ENCODE measurements at regions not wholly inside any gene's neighbourhood (a gene's known extent, or its start where the extent isn't known, plus 50 kb on each side); places are given as distances from the start of the nearest gene placed in this dataset.

DNA sequence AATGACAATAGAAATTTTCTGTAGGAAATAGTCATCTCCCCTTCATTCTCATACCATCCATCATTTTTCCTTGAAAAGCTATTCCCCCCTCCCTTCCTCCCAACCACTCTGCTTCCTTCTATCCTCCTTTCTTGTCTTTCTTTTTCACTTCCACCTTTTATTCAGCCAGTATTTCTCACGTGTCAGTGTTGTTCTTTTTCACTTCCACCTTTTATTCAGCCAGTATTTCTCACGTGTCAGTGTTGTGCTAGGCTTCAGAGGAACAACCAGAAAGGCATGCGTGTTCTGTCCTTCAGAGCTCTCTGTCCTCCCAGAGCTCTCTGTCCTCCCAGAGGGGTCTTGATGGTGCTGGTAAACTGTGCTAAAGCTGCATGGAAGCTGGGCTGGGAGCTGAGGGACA lies 419.6 kb downstream of the GADD45G start:
- DNase-seq (ENCODE audit: low read depth), result no peak

DNA sequence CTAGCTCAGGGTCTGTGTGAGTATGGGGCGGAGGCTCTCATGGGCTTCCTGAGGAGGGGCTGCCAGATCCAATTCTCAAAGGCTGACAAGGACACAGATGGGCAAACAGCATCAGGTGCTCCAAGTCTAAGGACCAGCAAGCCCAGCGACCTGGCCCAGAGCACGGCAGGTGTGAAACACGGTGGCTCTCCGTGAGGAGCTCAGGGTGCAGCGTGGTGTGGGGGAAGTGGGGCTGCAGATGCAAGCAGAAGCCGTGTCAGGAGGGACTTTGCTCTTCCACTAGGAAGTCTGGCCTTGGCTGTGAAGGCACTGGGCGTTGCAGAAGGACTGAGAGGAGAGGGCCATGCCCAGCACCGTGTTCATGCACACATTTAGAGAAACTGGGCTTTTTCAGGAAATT lies 420.0 kb downstream of the GADD45G start:
- DNase-seq (ENCODE audit: low read depth), result no peak

DNA sequence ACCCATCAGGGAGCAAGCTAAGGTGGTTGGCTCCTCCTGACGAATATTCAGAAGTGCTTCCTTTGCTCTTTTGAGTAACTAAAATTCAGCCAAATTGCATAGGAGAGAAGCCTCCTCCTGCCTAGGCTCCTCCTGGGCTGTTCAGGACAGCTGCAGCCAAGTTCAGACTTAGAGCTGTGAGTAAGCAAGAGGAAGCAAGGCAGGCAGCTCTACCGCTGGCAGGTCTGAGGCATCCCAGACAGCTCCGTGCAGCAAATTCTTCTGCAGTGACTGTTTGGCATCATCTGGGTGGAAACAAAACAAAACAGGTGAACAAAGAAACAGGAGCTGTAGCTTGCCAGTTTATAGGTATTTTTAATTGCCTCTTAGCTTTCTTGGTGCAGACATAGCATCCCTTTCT lies 421.0 kb downstream of the GADD45G start:
- DNase-seq (ENCODE audit: low read depth), result no peak

DNA sequence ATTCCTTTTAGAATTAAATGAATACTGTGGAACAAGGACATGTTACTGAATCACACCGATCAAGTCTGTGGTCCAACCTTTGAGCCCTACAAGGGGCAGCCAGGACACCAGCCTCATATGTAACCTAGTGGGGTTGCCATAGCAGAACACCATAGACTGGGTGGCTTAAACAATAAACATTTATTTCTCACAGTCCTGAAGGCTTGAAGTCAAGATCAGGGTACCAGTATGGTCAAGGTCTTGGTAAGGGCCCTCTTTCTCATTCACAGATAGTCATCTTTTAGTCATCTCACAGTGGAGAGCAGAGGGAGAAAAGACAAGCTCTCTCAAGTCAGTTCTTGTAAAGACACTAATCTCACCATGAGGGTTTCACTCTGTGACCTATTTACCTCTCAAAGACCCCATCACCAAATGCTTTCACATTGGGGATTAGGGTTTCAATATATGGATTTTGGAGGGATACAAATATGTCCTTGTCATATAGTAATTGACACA lies 422.5 kb downstream of the GADD45G start:
- DNase-seq (ENCODE audit: low read depth), result no peak

DNA sequence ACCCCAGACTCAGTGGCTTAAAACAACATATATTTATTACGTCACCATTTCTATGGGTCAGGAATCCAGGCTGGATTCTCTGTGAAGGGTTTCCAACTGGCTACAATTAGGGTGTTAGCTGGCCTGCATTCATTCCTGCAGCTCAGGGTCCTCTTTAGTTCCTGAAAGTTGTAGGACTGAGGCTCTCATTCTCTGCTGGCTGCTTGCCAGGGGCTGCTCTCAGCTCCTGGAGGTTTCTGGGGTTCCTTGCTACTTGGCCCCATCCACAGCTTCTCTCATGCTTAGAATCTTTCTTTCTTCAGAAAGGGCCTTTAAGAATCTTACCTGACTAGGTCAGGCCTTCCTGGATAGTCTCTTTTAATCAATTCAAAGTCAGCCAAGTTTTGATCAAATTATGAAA lies 424.6 kb downstream of the GADD45G start:
- DNase-seq (ENCODE audit: low read depth), result no peak

DNA sequence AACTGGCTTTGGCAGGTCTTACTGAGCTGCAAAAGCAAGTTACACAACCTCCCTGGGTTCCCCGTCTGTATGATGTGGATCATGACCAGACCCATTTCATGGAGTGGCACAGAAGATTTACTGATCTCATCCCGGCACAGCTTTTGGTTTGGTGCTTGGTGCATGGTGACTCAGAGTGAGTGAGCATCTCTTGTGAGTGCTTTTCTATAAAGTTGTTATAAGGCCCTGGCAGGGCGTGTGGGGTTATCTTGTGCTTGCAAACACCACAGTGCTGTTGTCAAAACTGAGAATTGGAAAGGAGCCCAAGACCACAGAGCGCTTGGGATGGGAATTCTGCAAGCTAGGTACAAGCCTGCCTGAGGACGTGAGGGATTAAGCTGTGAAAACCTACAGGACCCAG lies 425.2 kb downstream of the GADD45G start:
- DNase-seq (ENCODE audit: low read depth), result no peak

DNA sequence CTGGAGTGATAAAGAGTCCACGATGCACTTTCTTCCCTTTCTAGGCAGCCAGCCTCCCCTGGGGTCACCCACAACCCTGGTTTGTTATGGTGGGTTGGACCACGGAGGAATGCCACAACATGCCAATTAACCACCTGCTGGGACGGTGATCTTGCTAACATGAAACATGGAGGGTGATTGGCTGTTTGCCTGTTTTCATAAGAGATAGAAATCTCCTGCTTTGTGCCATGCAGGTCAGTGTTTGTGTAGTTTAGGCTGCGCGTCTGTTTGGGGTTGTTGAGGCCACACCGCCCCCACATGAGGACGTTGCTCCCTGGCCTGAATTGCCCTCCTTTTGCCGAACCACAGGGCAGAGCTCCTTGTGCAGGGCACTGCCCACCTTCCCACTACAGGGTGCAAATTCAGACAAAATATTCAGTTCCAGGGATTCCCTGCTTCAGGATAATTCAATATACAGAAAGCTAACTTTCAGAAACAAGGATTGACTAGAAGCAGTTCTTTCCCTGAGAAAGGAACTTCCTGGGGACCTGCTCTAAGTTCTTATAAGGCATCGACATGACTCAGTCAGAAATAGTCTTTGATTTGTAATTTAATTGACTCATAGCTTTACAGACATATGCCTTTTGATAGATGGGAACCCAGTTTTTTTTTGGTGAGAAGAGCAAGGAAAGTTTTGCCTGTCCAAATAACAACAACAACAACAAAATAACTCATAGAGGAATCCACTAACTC lies 427.6 kb downstream of the GADD45G start:
- no peak for DNase-seq (ENCODE audit: low read depth)

DNA sequence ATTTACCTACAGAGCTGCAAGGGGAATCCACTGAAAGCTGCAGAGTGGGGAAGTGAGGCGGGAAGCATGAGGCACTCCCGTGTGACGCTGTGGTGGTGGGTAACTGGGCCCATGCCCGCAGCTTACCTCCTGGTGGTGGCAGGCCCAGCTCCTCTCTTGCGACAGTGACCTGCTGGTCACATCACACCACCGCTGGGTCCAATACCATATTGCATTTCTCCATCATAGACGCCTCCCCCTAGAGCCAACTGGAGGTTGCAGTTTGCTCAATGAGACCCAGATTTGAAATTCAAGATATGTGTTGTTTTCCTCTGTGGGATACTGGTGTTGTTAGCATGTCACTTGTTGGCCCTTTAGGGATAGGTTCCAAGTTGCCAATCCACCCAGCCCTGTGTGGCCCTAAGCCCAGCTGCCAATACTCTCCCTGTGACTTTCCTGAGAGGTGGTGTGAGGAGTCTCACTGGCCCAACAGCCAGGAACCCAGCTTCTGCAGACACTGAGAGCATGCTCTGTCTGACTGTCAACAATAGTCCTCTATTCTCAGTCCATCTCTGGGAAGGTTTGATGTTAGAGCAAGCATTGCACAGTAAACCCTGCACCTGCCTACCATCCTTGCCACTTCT lies 428.3 kb downstream of the GADD45G start:
- no peak for DNase-seq (ENCODE audit: low read depth)

DNA sequence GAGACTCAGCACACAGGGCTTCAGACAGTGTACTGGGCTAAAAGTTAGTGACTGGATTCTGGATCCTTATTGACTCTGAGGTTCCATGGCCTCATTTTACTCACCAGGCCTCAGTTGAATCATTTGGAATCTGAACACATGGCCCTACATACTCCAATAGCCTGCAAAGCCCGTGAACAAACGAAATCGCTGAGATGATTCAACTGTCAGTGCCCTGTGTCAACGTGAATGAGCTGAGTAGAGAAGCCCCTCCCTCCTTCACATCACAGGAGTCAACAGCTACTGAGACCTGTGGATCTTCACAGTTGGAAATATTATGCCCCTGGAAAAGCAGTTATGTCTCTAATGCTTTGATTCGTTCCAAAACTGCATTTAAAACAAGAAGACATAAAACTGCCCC lies 429.3 kb downstream of the GADD45G start:
- no peak for DNase-seq (ENCODE audit: low read depth)

DNA sequence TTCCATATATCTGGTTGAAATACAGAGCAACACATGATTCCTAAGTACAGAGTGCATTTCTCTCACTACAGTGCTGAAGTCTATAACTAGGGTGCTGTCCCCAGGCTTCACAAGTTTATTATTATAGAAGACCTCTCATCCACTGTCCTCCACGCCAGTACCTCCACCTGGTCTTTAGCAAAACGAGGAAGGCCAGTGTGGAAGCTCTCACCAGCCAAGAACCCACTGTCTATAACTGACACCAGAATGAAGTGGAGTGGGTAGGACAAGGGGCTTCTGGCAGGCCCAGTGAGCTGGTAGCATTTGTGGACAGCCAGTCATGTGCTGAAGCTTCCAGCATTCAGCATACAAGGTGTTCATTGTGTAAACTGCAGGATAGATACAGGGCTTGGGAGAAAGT lies 430.7 kb downstream of the GADD45G start:
- no peak for DNase-seq (ENCODE audit: low read depth)

DNA sequence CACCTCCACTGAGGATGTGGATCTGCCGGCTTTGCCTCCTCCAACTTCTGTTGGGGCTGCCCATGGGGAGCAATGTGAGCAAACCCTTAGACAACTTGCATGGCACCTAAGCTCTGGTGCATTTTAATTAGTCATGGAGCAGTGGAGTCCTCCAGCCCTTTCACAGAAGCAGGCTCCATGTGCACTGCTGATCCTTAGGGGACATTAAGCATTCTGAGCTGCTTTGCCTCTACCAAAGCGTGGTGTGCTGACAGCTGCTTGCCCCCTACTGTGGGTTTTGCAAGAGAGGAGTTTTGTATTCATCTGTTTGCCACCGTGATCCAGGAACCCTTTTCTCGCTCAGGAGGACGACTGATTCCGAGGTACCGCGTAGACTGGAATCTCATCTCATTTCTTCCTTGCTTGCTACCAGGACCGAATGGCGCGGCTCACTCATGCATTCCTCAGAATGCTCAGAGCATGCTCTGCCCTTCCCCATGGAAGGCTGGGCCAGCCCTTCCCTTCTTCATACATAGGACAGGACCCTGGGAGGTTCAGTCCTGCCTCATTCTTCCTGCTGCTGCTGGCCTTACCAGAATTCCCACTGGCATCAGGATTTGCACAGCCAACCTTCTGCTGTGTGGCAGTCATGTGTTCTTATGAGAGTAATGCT lies 432.5 kb downstream of the GADD45G start:
- DNase-seq (ENCODE audit: low read depth), result no peak

DNA sequence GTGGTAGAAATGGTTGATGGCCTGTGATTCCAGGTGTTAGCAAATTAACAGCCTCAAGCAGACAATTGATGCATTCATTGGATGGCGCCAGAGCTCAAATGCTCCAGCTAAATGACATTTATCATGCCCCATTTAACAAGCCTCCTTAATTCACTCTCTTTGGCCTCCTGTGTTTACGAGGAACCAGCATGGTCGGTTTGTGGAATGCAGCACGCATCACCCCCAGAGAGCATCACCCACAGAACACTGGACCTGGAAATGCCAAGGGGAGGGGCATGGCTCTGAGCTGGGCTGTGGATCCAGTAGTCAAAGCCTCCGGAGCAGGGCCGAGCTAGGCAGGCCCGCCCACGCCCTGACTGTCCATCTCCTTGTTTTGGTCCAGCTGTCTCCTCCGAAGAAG lies 434.0 kb downstream of the GADD45G start:
- no peak for DNase-seq (ENCODE audit: low read depth)

DNA sequence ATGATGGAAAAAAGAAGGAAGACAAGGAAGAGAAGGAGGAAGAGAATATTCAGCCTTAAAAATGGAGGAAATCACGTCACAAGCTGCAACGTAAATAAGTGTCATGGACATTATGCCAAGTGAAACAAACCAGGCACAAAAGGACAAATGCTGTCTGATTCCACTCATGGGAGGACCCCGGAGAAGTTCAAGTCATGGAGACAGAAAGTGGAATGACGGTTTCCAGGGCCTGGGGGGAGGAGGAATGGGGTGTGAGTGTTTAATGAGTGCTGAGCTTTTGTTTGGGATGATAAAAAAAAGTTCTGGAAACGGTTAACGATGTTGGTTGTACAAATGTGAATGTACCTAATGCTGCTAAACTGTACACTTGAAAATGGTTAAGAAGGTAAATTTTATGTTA lies 439.5 kb downstream of the GADD45G start:
- no peak for DNase-seq (ENCODE audit: low read depth)

DNA sequence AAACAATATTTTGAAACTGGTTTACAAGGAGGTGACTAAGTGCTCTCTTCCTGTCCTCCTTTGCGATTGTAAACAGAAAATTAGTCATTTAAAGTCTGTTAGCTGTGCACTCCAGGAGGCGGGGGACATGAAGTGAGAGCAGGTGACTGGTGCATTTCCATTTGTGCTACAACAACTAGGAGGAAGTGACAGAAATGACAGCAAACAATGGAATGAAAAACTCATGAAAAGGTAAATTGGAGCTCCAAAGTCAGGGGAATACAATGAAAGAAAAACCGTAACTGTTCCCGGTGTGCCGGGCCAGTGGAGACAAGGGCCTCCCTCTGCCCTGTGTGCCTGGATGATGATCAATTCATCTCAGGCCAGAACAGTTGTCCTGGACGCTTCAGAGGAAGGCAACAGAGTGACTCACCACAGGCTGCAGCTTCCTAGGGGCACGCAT lies 439.9 kb downstream of the GADD45G start:
- peak; percentile 17 for DNase-seq (ENCODE audit: low read depth)

DNA sequence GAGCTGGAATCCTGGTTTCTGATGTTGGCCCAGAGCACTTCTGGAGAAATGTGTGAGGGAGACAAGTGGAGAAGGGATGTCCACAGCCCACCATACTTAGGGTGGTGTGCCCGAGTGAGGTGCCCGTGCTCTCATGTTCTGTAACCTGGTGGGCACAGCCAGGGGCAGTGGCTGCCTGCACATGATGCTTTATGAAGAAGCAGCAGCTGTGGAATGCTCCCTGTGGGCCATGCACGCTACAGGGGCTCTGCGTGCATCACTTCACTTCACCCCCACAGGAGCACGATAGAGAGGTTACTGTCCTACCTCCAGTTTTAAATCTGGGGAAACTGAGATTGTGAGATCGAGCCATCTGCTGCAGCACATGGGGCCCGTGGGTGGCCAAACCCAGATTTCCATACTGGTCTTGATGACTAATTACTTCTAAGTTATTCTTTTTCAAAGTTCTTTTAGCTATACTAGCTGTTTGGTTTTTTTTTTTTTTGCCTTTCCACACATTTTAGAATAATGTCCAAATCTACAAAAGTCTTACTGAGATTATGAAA lies 441.6 kb downstream of the GADD45G start:
- DNase-seq (ENCODE audit: low read depth), result no peak

DNA sequence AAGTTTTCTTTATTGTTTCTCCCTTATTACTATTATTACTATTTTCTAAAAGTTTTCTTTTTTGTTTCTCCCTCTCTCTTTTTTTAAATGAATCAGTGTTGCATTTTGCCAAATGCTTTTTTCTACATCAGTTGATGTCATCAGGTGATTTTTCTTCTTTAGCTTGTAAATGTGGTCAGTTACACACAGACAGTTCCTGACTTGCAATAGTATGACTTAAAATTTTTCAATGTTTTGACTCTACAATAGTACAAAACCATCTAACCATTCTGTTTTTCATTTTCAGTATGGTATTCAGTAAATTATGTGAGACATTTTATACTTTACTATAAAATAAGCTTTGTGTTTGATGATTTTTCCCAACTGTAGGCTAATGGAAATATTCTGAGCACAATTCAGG lies 443.0 kb downstream of the GADD45G start:
- DNase-seq (ENCODE audit: low read depth), result no peak

DNA sequence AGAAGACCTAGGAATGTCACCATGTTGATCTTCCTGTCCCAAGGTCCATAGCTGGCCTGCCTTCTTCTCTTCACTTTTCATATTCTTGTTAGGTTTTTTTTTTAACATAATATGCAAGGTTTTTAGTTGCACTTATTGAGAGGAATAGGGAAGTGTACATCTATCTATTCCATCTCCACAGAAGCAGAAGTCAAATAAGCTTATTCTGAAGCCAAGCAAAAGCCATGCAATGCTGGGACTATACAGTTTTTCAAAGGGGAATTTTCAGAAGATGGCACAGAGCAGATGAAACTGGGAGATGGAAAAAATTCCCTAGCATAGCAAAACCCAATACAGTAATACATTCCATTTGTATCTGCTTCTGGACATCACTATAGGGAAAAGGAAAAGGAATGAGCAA lies 447.6 kb downstream of the GADD45G start:
- no peak for DNase-seq (ENCODE audit: low read depth)

DNA sequence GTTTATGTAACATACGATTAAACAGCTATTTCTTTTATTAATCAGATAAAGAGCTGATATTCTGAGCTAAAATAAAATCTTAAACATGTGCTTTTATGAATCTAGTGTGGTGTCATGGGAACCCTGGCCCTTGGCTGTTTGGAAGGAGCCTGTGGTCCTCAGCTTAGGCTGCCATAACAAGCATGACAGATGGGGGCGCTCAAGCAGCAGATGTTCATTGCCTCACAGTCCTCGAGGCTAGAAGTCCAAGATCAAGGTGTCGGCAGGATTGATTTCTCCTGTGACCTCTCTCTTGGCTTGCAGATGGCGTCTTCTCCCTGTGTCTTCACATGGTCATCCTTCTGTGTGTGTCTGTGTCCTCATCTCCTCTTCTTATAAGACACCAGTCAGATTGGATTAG lies 448.2 kb downstream of the GADD45G start:
- DNase-seq (ENCODE audit: low read depth), result no peak

DNA sequence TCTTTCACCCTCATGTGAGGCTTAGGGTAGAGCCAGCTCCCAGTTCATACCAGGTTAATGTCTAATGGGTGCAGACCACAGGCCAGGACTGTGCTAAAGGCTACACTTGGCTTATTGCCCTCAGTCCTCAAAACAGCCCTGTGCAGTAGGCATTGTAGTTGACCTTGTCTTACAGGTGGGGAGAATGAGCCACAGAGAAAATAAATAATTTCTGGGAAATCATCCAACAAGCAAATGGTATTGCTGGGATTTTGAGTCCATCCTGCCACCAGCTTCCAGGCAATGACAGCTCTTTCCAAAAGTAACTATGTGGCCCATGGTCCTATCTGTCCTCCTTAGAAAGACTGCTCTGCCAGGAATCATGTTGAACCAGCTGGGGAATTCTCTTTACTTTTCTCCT lies 450.0 kb downstream of the GADD45G start:
- DNase-seq (ENCODE audit: low read depth), result no peak

DNA sequence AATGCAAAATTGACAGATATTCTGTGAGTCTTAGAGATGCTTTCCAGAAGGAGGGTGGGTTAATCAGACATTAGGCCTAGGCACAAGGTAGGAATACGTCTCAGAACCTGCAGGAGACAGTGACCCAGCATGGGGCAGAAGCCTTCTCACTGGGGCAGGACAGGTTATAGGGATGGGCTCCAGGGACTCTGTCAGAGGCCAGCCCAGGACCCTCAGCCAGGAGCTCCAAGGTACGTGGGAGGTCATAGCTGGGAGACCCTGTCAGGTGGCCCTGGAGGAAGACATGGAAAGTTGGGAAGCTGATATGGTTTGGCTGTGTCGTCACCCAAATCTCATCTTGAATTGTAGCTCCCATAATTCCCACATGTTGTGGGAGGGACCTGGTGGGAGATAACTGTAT lies 450.4 kb downstream of the GADD45G start:
- no peak for DNase-seq (ENCODE audit: low read depth)

DNA sequence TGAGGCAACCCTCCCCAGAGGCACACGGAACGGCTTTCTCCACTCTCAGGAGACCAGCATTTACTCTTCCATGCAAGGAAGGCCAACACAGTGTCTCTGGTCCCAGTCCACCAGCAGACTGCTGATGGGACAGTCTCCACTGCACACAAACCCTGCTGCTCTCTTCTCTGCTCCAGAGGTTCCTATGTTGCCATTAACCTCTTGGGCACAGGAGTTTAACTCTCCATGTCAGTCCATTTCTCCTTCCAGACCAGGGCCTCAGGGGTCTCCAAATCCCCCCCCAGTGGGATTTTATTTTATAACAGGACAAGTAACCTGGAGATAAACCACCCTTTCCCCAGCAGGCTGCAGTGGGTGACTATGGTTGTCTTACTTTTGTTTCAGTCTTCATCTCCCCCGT lies 452.5 kb downstream of the GADD45G start:
- DNase-seq (ENCODE audit: low read depth), result no peak

DNA sequence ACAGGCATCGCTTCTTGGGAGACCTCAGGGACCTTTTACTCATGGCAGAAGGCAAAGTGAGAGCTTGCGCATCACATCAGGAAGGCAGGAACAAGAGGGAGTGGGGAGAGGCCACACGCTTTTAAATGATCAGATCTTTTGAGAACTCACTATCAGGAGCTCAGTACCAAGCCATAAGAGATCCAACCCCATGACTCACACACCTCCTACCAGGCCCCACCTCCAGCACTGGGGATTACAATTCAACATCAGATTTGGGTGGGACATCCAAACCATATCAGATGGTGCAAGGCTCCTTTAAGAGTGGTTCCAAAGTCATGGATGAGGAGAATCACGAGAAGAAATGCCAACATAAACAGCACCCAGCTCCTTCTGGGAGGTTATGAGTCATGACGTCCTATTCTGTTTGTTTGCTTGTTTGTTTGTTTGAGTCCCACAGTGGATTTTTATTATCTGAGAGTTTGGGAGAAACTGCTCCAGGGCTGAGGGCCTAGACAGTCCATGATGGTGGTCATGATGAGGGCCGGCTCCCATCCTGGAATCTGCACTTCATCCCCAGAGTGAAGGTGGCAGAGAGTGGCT lies 453.5 kb downstream of the GADD45G start:
- DNase-seq (ENCODE audit: low read depth), result no peak

DNA sequence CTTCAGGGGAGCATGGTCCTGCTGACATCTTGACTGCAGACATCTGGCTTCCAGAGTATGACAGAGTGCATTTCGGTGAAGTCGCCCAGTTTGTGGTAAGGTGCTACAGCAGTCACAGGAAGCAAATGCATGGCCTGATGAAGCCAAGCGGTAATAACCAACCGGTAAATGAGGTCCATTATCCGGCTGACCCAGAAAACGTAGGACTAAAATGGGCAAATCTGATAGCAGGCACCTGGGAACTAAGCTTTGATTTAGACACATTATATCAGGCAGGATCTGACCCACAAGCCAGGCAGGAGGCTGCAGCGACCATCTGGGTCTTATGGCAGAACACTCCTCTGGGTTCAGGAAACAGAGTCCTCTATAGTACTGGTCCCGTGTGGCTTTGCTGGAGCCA lies 454.6 kb downstream of the GADD45G start:
- DNase-seq (ENCODE audit: low read depth), result no peak

Data from ELR (cell line).